Esophagus muscularis mucosa (tissue), 4 donors: ENCODE measurements at regions not wholly inside any gene's neighbourhood (a gene's known extent, or its start where the extent isn't known, plus 50 kb on each side); places are given as distances from the start of the nearest gene placed in this dataset.

ENCODE experiments used
- DNase-seq: peaks from one replicate; pipeline ENCODE4 v3.0.0-alpha.2; 2017; ENCODE audit errors: extremely low spot score
- H3K27ac ChIP-seq, 4 donors: fragments of 200-600 bp; sonication (generic); replicated peaks in 1 of 4; 1 replicate in 3 of 4; 2 replicates in 1 of 4; pipeline ENCODE4 v1.5.1; 2016 to 2019; ENCODE audit warnings: mild to moderate bottlenecking in 1 of 4
- H3K27me3 ChIP-seq, 4 donors: fragments of 200-600 bp; sonication (generic); one replicate each; pipeline versions ENCODE4 v1.5.1 to v1.6.0; 2016 to 2019
- H3K36me3 ChIP-seq, 4 donors: fragments of 200-600 bp; sonication (generic); one replicate each; pipeline ENCODE4 v1.5.1; 2016 to 2019
- H3K4me1 ChIP-seq, 4 donors: fragments of 200-600 bp; sonication (generic); one replicate each; pipeline ENCODE4 v1.5.1; 2016 to 2019
- H3K4me3 ChIP-seq, 4 donors: fragments of 200-600 bp; sonication (generic); 1 replicate in 2 of 4; 2 replicates in 2 of 4; pipeline ENCODE4 v1.5.1; 2016 to 2019; ENCODE audit warnings: mild to moderate bottlenecking in 4 of 4, moderate library complexity in 1 of 4
- H3K9me3 ChIP-seq, 4 donors: fragments of 200-600 bp; sonication (generic); 1 replicate in 3 of 4; 2 replicates in 1 of 4; pipeline ENCODE4 v1.5.1; 2016 to 2019
- CTCF ChIP-seq, 3 experiments: fragments of 200-600 bp in 2 of 3; fragments of 450-650 bp in 1 of 3; sonication (generic) in 2 of 3; IDR thresholded peaks; one replicate each; pipeline ENCODE4 v1.5.1; 2017 to 2019; ENCODE audit warnings: antibody characterized with exemption in 3 of 3, mild to moderate bottlenecking in 2 of 3, moderate library complexity in 1 of 3
- EP300 ChIP-seq: sonication (generic); formaldehyde crosslinking; IDR thresholded peaks from one replicate; pipeline ENCODE4 v1.6.1; 2017; ENCODE audit warnings: antibody characterized with exemption
- POLR2A ChIP-seq: fragments of 450-650 bp; IDR thresholded peaks from one replicate; pipeline ENCODE4 v1.6.1; 2017; ENCODE audit warnings: antibody characterized with exemption, moderate library complexity, mild to moderate bottlenecking, low read depth
- POLR2AphosphoS5 ChIP-seq, 2 donors: sonication (generic); formaldehyde crosslinking; IDR thresholded peaks; one replicate each; pipeline ENCODE4 v1.6.1; 2017; ENCODE audit warnings: antibody characterized with exemption in 2 of 2
- WGBS: methylation state at CpG from one replicate; pipeline ENCODE4 v1.1.5; 2018; 5-methylcytosine and 5-hydroxymethylcytosine counted together
- intact Hi-C: fragments of 100-400 bp; cut with DNase I; formaldehyde crosslinking; loops from one replicate; pipeline ENCODE4 v1.15.1; 2023

GRCh38 chr2:48109491-48110204 is 203.3 kb upstream of the FBXO11 start:
- Histone ChIP-seq H3K9me3 (no peaks in the 10 kb centered on the region), H3K4me1 (peaks cover 19 to 33% (median 24%) of the 10 kb centered on the region in 4 donors), H3K27me3 (no peaks in the 10 kb centered on the region), H3K36me3 (no peaks in the 10 kb centered on the region), H3K4me3 (no peak overlapping the region), H3K27ac (no peak overlapping the region)
- no peak for TF ChIP-seq POLR2AphosphoS5 (IDR thresholded peaks at IDR 0.05)
- TF ChIP-seq POLR2A, result no peak
- no peak for TF ChIP-seq EP300
- TF ChIP-seq CTCF (IDR thresholded peaks at IDR 0.05), result no peak
- no peak for DNase-seq
- intact Hi-C loops, result loop anchor here (5.0 to 10.0 kb wide), 3 partner anchors 202 to 675 kb away; partner anchors contain the start of genes FBXO11 and MSH6
- WGBS, result 70% methylated on average over 4 of the region's 4 CpGs

GRCh38 chr2:48110492-48110891 is 204.0 kb upstream of the FOXN2 start:
- 73% methylated on average over 4 of the region's 4 CpGs for WGBS
- no peak for TF ChIP-seq POLR2AphosphoS5 (IDR thresholded peaks at IDR 0.05)
- no peak for TF ChIP-seq EP300
- TF ChIP-seq POLR2A, result no peak
- TF ChIP-seq CTCF (IDR thresholded peaks at IDR 0.05), result no peak
- intact Hi-C loops, result no loop called here

GRCh38 chr2:48112911-48113680 is 201.4 kb upstream of the FOXN2 start:
- intact Hi-C loops, result no loop called here
- H3K27ac ChIP-seq, result peak overlapping the region in 1 of 4 donors; percentile 84

More at GRCh38 chr2:48110492-48110891, 204.0 kb upstream of the FOXN2 start:
- H3K27me3 ChIP-seq, result no peaks in the 10 kb centered on the region
- peak overlapping the region in 3 of 4 donors; percentile 79 to 88 (median 84) for H3K27ac ChIP-seq
- no peaks in the 10 kb centered on the region for H3K36me3 ChIP-seq
- DNase-seq, result no peak
- no peak overlapping the region for H3K4me3 ChIP-seq
- no peaks in the 10 kb centered on the region for H3K9me3 ChIP-seq
- peaks cover 19 to 33% (median 24%) of the 10 kb centered on the region in 4 donors for H3K4me1 ChIP-seq

GRCh38 chr2:48113767-48114166 is 200.7 kb upstream of the FOXN2 start:
- Histone ChIP-seq H3K4me3 (no peak overlapping the region), H3K27ac (no peak overlapping the region), H3K27me3 (no peaks in the 10 kb centered on the region), H3K36me3 (no peaks in the 10 kb centered on the region), H3K9me3 (no peaks in the 10 kb centered on the region), H3K4me1 (peaks cover 8 to 14% (median 12%) of the 10 kb centered on the region in 4 donors)
- 78% methylated on average over 1 of the region's 1 CpG for WGBS
- intact Hi-C loops, result no loop called here
- no peak for TF ChIP-seq CTCF (IDR thresholded peaks at IDR 0.05)
- no peak for TF ChIP-seq POLR2A
- TF ChIP-seq POLR2AphosphoS5 (IDR thresholded peaks at IDR 0.05), result no peak
- DNase-seq, result no peak

More at GRCh38 chr2:48112911-48113680, 201.4 kb upstream of the FOXN2 start:
- Histone ChIP-seq H3K27me3 (no peaks in the 10 kb centered on the region), H3K4me3 (no peak overlapping the region), H3K9me3 (no peaks in the 10 kb centered on the region), H3K36me3 (no peaks in the 10 kb centered on the region), H3K4me1 (peaks cover 8 to 14% (median 12%) of the 10 kb centered on the region in 4 donors)
- WGBS, result 96% methylated on average over 5 of the region's 5 CpGs
- no peak for TF ChIP-seq CTCF (IDR thresholded peaks at IDR 0.05)
- no peak for TF ChIP-seq POLR2AphosphoS5 (IDR thresholded peaks at IDR 0.05)
- TF ChIP-seq EP300, result no peak
- no peak for TF ChIP-seq POLR2A
- DNase-seq, result no peak
